ENCODE measurements at regions not wholly inside any gene's neighbourhood (a gene's known extent, or its start where the extent isn't known, plus 50 kb on each side); places are given as distances from the start of the nearest gene placed in this dataset.
"Not testable (repeated sequence)": the region's sequence is repeated elsewhere in the genome, so short reads cannot be mapped to it uniquely, and the experiment has no call there.

DNA sequence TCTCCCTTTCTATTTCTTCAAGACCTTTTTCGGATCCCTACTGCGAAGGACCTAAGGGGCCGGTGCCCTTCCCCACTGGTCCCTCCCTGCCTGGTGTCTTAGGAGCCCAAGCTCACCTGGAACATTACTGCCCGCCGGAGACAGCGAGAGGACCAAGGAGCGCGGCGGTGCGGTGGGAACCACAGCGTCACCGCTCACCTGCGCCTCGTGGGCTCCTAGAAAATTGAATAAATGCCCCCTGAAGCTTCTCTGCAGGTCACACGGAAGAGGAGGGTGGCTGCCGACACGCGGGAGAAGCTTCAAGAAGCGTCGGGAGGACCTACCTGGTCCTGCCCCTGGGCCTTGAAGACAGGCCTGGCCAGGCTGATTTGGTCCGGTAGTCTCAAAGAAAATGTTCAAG, 65.2 kb downstream of the PPIAL4A start:
- Mint-ChIP-seq H3K9me3 (no peaks in the 10 kb centered on the region), H3K27ac (no peak overlapping the region), H3K27me3 (ENCODE audit: low read depth) (no peaks in the 10 kb centered on the region), H3K4me1 (no peaks in the 10 kb centered on the region), H3K4me3 (no peak overlapping the region), H3K36me3 (peaks cover 5% of the 10 kb centered on the region)
- TF ChIP-seq, protein P1, sequence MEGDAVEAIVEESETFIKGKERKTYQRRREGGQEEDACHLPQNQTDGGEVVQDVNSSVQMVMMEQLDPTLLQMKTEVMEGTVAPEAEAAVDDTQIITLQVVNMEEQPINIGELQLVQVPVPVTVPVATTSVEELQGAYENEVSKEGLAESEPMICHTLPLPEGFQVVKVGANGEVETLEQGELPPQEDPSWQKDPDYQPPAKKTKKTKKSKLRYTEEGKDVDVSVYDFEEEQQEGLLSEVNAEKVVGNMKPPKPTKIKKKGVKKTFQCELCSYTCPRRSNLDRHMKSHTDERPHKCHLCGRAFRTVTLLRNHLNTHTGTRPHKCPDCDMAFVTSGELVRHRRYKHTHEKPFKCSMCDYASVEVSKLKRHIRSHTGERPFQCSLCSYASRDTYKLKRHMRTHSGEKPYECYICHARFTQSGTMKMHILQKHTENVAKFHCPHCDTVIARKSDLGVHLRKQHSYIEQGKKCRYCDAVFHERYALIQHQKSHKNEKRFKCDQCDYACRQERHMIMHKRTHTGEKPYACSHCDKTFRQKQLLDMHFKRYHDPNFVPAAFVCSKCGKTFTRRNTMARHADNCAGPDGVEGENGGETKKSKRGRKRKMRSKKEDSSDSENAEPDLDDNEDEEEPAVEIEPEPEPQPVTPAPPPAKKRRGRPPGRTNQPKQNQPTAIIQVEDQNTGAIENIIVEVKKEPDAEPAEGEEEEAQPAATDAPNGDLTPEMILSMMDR (IDR thresholded peaks at IDR 0.05; ENCODE audit: unreplicated experiment), result no peak
- DNase-seq (ENCODE audit: low spot score in 2 of 2, unreplicated experiment in 2 of 2), result no peak

DNA sequence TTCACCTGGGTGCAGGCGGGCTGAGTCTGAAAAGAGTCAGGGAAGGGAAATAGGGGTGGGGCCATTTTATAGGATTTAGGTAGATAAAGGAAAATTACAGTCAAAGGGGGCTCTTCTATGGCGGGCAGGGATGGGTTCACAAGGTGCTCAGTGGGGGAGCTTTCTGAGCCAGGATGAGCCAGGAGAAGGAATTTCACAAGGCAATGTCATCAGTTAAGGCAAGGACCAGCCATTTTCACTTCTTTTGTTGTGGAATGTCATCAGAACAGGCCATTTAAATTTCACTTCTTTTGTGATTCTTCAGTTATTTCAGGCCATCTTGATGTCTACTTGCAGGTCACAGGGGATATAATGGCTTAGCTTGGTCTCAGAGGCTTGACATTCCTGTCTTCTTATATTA, 66.4 kb downstream of the PPIAL4A start:
- H3K27me3 Mint-ChIP-seq (ENCODE audit: low read depth), result not testable (repeated sequence)

DNA sequence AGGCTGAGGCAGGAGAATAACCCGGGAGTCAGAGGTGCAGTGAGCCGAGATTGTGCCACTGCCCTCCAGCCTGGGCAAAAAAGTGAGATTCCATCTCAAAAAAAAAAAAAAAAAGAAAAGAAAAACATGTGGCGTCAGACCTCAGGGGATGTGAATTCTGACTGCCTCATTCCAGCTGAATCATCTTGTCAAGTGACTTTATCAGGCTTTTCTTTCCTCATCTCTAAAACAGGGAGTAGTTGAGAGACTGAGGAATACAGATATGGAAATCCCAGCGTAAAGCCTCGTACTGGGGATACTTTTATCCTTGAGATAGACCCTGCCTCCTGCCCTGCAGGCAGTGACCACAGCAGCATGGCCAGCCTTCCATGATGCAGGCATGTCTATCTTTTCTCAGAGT, 76.4 kb downstream of the PPIAL4A start:
- H3K4me1 Mint-ChIP-seq; H3K4me3 Mint-ChIP-seq; H3K9me3 Mint-ChIP-seq; H3K36me3 Mint-ChIP-seq; H3K27me3 Mint-ChIP-seq (ENCODE audit: low read depth); DNase-seq (ENCODE audit: low spot score in 2 of 2, unreplicated experiment in 2 of 2); H3K27ac Mint-ChIP-seq: not testable (repeated sequence)

More for the DNA sequence above, 66.4 kb downstream of the PPIAL4A start:
- H3K36me3 Mint-ChIP-seq; DNase-seq (ENCODE audit: low spot score in 2 of 2, unreplicated experiment in 2 of 2); H3K9me3 Mint-ChIP-seq; H3K4me3 Mint-ChIP-seq; H3K4me1 Mint-ChIP-seq; H3K27ac Mint-ChIP-seq: not testable (repeated sequence)

DNA sequence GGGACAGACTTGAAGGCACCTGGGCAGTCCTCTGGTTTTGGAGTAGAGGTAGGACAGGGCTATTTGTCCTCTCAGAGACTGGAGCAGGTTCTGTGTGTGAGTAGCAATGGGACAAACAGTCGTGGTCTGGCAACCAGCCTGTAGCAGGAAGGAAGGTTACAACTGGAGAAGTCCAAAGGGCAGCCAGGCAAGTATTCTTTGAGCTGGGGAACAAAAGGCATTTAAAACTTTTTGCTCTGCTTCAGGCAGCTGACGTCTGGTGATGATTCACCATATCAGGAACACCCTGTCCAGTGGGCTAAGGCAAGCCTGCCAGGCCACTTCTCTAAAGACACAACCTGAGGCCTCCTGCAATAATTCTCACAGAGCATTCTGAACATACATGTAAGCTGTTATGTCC, 83.3 kb downstream of the PPIAL4A start:
- H3K4me1 Mint-ChIP-seq; H3K27me3 Mint-ChIP-seq (ENCODE audit: low read depth); H3K36me3 Mint-ChIP-seq; DNase-seq (ENCODE audit: low spot score in 2 of 2, unreplicated experiment in 2 of 2); H3K27ac Mint-ChIP-seq; H3K9me3 Mint-ChIP-seq; H3K4me3 Mint-ChIP-seq: not testable (repeated sequence)

DNA sequence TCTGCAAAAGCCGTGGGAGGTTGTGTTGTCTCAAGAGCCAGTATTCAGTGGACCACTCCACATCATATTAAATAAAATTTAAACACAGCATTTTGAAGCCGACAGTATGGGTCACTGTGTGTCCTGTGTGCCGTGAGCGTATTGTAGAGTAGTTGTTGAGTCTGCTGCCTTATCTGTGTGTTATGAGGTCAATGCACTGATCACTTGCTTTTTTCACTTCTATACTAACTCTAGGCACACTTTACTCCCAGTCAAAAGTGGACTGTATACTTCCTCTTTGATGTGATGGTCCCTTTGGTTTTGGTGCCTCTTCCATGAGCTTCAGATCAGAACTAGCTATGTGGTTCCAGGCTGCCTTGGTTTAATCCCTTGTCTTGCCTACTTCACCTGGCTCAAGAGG, 84.3 kb downstream of the PPIAL4A start:
- not testable (repeated sequence) for H3K9me3 Mint-ChIP-seq; H3K4me3 Mint-ChIP-seq; H3K27ac Mint-ChIP-seq; H3K36me3 Mint-ChIP-seq; H3K4me1 Mint-ChIP-seq; H3K27me3 Mint-ChIP-seq (ENCODE audit: low read depth); DNase-seq (ENCODE audit: low spot score in 2 of 2, unreplicated experiment in 2 of 2)

DNA sequence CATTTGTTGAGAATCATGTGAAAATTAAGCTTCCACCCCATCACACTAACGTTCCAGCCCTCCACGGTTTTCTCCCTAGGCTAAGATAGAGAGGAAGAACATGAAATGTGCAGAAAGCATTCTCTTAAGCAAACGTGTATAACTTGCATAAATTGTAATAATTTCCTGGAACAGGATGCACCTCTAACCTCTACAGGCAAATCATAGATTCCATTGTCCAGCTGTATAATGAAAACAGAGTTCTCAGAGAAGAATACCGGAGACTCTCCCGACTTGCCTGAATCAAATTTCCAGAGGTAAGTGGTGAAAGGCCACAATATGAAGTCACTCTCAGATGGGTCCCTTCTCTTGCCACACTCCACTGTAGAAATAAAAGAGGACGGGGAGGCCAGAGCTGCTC, 87.7 kb downstream of the PPIAL4A start:
- H3K9me3 Mint-ChIP-seq; H3K27ac Mint-ChIP-seq; H3K36me3 Mint-ChIP-seq; H3K4me3 Mint-ChIP-seq; DNase-seq (ENCODE audit: low spot score in 2 of 2, unreplicated experiment in 2 of 2); H3K4me1 Mint-ChIP-seq; H3K27me3 Mint-ChIP-seq (ENCODE audit: low read depth): not testable (repeated sequence)

DNA sequence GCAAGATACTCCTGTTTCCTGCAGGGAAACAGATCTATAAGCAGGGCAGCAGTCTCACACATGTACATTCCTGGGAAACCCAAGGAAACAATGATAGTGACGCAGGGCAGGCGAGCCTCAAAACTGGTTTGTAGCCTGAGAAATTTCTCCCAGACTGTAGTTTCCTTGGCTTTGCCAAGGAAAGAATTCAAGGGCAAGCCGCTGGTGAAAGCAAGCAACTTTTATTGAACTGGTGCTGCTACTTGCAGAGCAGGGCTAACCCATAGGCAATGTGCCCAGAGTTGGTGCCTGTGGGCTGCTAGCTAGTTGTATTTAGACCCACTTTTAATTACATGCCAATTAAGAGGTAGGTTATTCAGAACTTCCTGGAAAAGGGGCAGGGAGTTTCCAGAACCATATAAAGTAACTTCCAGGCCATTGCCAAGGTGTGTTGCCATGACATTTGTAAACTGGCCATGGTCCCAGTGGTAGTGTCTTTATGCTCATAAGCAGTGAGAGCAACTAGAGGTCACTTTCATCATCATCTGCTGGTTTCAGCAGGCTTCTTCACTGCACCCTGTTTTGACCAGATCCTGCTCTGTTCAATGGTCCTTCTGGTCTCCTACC, 92.0 kb downstream of the PPIAL4A start:
- H3K4me3 Mint-ChIP-seq; H3K27ac Mint-ChIP-seq; DNase-seq (ENCODE audit: low spot score in 2 of 2, unreplicated experiment in 2 of 2); H3K9me3 Mint-ChIP-seq; H3K4me1 Mint-ChIP-seq; H3K27me3 Mint-ChIP-seq (ENCODE audit: low read depth); H3K36me3 Mint-ChIP-seq: not testable (repeated sequence)

DNA sequence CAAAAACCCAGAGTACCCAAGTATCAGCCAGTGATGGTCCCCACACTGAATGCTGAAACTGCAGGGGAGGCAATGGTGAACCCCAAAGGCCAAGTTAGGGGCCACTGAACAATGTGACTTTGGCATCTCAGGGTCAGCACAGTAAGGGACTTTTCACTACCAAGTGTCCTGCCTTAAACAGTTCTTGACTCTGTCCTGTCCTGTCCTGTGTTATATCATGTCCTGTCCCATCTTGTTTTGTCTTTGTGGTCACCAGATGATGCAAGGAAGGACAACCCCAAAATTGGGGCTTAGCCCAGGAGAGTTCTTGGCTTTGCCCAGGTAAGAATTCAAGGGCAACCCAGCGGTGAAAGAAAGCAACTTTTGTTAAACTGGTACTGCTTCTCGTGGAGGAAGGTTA, 105.0 kb downstream of the PPIAL4A start:
- not testable (repeated sequence) for DNase-seq (ENCODE audit: low spot score in 2 of 2, unreplicated experiment in 2 of 2); H3K36me3 Mint-ChIP-seq; H3K27me3 Mint-ChIP-seq (ENCODE audit: low read depth); H3K27ac Mint-ChIP-seq; H3K4me3 Mint-ChIP-seq; H3K4me1 Mint-ChIP-seq; H3K9me3 Mint-ChIP-seq

DNA sequence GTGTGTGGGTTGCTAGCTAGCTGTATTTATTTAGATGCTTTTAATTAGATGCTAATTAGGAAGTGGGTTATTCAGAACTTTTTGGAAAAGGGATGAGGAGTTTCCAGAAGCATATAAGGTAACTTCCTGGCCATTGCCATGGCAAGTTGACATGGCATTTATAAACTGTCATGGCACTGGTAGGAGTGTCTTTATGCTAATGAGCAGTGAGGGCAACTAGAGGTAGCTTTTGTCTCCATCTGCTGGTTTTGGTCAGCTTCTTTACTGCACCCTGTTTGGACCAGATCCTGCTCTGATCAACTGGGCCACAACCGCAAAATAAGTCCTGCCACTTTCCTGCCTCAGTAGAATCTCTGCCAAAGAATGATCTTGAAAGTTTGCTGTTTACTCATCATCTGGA, 105.5 kb downstream of the PPIAL4A start:
- H3K27ac Mint-ChIP-seq; DNase-seq (ENCODE audit: low spot score in 2 of 2, unreplicated experiment in 2 of 2); H3K4me1 Mint-ChIP-seq; H3K36me3 Mint-ChIP-seq; H3K27me3 Mint-ChIP-seq (ENCODE audit: low read depth); H3K9me3 Mint-ChIP-seq; H3K4me3 Mint-ChIP-seq: not testable (repeated sequence)

DNA sequence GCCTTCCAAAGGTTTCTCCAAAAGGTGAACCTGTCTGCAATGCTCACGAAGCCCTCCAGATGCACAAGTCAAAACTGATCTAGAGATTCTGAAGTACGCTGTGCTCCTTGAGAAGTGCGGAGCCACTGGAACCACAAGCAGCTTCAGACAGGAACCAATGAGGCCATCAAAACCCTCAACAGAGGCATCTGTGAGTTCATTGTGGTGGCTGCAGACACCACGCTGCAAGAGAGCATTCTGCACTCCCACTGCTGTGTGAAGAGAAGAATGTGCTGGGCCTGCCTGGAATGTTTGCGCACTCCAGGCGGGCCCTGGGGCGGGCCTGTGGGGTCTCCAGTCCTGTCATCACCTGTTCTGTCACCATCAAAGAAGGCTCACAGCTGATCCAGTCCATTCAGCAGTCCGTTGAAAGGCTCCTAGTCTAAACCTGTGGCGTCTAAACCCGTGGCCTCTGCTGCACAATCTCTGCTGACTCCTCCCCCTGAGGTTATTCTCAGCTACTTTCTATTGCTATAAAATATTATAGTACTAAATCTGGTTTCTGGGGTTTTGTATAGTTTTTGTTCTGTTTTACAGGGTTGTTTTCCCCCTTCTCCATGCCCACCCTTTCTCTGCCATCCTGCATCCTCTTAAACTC, 111.6 kb downstream of the PPIAL4A start:
- not testable (repeated sequence) for H3K27ac Mint-ChIP-seq; H3K9me3 Mint-ChIP-seq; H3K27me3 Mint-ChIP-seq (ENCODE audit: low read depth); DNase-seq (ENCODE audit: low spot score in 2 of 2, unreplicated experiment in 2 of 2); H3K36me3 Mint-ChIP-seq; H3K4me1 Mint-ChIP-seq; H3K4me3 Mint-ChIP-seq

DNA sequence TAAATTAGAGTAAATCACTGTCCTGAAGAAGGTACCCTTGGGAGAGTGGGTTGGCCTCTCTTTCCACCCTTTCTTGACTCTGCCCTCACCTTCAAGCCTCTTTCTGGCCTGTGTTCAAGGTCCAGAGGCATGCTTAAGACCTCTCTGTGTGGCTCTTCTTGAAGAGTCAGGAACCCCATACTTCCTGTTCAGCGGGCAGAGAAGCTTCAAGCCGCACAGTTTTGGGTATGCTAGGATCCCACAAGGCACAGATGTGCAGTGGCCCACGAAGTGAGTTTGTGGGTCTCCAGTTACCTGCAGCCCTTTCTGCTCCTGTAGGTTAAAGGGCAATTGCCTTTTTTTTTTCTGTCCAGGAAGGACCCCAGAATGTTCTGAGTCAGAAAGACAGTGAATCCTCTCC, 113.7 kb downstream of the PPIAL4A start:
- H3K27ac Mint-ChIP-seq; H3K4me1 Mint-ChIP-seq; H3K9me3 Mint-ChIP-seq; H3K27me3 Mint-ChIP-seq (ENCODE audit: low read depth); H3K36me3 Mint-ChIP-seq; H3K4me3 Mint-ChIP-seq; DNase-seq (ENCODE audit: low spot score in 2 of 2, unreplicated experiment in 2 of 2): not testable (repeated sequence)

DNA sequence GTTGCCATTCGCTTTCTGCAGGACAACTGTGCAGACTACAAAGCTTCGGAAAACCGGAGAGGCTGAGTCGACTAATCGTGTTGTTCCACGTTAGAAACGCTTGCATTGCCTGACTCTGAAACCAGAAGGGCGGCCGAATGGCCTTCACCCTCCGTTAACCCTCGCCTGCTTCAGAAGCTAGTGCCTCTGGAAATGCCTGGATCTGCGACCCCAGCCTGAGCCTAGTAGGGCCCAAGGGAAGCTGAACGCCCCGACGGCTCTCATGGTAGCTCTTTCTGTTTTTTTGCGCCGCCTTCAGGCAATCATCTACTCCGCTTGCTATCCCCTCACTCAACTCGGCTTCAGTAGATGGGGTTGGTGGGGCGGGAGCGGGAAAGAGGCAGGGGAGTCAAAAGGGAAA, 117.3 kb downstream of the PPIAL4A start:
- H3K4me3 Mint-ChIP-seq; DNase-seq (ENCODE audit: low spot score in 2 of 2, unreplicated experiment in 2 of 2); H3K9me3 Mint-ChIP-seq; H3K36me3 Mint-ChIP-seq; H3K4me1 Mint-ChIP-seq; H3K27ac Mint-ChIP-seq: not testable (repeated sequence)
- H3K27me3 Mint-ChIP-seq (ENCODE audit: low read depth), result peaks cover 26% of the 10 kb centered on the region

DNA sequence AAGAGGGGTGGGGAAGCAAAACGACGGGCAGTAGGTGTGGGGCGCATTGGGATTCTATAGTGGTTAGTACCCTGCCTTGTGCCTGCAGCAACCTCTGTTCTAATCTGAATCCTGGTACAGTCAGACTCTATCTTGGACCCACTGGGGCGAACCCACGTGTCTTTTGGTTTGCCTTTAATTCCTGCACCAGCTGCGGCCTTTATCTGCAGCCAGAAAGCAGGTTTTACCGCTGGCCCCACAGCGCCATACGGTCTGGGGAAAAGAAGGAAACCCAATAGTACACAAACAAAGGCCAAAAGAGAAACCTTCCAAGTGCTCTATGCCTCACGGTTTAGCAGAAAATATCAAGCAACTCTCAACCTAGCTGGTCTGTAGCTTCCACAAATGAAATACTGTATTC, 118.2 kb downstream of the PPIAL4A start:
- H3K4me1 Mint-ChIP-seq; H3K9me3 Mint-ChIP-seq; DNase-seq (ENCODE audit: low spot score in 2 of 2, unreplicated experiment in 2 of 2); H3K4me3 Mint-ChIP-seq; H3K27ac Mint-ChIP-seq; H3K36me3 Mint-ChIP-seq: not testable (repeated sequence)
- H3K27me3 Mint-ChIP-seq (ENCODE audit: low read depth), result peaks cover 26% of the 10 kb centered on the region

Measured in mesothelial cell of epicardium (in vitro differentiated cells).